NCI-H446 (cell line): ENCODE measurements at regions not wholly inside any gene's neighbourhood (a gene's known extent, or its start where the extent isn't known, plus 50 kb on each side); places are given as distances from the start of the nearest gene placed in this dataset.
"Not testable (repeated sequence)": the region's sequence is repeated elsewhere in the genome, so short reads cannot be mapped to it uniquely, and the experiment has no call there.

Experiments used
- DNase-seq, 2 experiments: peaks; one replicate each; lab custom pipeline; 2025; lab: John Stamatoyannopoulos, UW

DNA sequence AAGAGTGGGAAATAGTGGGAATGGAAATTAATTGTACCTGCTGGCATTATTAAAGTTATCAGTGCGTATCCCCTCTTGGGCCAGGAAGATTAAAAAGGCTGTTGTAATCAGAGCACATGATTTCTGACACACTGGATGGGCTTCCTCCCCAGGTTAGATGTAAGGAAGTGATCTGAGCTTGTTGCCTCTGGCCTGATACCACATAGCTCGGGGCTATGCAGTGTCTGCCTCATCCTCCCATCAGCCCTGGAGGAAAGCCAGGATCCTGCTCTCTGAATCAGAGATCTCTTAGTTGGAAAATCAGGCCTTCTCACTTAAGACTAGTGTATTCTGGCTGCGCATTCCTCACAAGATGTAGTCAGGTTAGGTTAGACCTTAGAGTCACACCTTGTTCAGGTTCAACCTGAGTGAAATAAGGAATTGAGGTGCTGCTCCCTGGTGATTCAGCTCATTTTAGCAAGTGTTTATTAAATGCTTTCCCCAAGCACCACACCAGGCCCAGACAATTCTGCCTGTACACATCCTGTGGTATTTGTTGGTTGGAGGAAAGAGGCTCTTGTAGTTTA, 108.2 kb upstream of the IKBKE start:
- DNase-seq, result not testable (repeated sequence)

DNA sequence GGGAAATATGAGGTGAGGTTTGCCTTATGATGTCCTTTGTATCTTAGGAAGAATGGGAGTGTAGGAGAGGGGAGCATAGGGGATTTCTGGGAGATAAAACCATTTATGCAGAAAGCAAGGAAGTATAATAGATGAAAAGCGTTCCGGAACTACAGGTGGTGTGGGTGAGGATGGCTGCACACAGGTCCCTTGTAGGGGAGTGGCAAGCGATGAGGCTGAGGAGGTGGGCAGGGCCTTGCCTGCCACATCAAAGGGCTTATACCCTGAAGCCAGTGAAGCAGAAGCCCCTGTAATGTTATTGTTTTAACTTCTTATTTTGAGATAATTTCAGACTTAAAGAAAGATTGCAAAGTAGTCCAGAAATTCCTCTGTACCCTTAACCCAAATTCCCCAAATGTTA, 107.3 kb upstream of the IKBKE start:
- DNase-seq, result not testable (repeated sequence)

DNA sequence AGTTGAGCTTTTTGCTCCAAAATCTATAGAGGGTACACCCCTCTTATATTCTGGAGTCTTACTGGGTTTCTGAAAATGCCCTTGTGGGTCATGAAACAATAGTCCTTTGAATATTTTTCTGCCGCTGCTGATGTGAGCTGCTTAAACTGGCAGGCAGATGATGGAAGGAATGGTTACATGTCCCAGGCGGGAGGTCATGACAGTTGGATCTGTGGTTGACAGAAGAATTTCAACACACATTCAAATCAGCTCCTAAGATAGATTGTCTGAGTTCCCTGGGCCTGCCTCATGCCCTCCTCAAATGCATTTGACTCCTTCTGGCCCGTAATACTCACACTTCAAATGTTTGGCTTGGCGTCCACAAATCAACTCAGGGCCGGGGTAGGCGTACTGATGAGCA, 105.0 kb upstream of the IKBKE start:
- DNase-seq, result not testable (repeated sequence)

DNA sequence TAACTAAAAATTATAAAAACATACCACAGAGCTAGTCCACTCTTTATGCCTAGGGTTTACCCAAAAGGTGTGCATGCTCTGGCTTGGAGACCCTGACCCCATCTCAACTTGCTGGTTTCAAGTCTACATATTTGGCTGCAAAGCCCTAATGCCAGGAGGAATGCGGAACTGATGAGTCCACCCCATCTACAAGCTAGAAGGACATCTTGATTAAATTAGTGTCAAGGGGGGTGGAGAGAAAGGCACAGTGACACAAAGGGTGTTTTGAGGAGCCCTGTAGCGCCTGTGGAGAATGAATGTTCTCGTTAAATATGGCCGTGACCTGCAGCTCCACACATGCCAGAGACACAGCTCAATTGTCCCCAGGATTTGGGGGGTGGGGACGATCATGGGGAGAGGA, 104.1 kb upstream of the IKBKE start:
- not testable (repeated sequence) for DNase-seq

DNA sequence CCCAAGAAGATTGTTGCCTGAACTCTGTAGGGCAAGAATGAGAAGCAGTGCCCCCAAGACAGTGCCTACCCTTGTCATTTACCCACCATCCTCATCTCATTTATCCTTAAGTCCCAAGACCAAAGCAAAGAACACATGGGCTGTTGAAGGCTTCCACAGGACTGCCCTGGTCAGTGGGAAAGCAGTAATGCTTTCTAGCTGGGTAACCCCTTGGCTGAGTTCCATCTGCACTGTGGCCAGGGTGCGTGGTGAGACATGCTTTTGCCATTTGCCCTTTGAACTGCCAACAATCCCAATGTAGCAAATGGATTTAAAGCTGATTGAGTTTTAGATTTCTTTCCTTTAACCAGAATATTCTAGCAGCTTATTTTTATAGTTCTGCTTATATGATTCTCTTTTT, 103.5 kb upstream of the IKBKE start:
- not testable (repeated sequence) for DNase-seq

DNA sequence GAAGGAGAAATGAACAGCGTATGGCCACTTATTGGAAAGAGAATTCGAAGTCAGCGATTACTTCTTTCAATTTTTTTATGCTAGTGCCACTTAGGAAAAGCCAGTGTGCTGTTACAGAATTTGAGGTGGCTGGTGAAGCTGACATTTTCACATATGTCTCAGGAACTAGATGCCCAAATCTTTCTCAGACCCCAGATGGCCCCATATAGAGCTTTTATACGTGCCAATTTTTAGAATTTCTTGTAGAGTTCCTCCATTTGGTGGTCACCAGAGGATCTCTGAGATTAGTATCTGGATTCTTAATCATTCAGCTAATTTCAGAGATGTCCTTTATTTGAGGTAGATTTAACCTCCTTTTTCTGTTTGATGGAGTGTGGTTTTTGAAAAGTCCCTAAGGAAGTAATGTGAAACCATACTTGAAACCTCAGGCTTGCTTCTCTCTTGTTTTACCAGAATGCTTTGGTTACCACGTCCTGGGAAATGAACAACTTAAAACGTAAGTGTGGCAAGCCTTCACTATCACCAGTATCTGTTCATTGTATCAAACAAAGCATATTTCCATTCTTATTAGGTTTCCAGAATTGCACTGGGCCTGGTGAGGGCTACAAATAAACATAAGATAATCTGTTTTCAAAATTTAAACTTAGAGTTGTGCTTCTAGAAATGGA, 102.2 kb upstream of the IKBKE start:
- DNase-seq, result not testable (repeated sequence)

DNA sequence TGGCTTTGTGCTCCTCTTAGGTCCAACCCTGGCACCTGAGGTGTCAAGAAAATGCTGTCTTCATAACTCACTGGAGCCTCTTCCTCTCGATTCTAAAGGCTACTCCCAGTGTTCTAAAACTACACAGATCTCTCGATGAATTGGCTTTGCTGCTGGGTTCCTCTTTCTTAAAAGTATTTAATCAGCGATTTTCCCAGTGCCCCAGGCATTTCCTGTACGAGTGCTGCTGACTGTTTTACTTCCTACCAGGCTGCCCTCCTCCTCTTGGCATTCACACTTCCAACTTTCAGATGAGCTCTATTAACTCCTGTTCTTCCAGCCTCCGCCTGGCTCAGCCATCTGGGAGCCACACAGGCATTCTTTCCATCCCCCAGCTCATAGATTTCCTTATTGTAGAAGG, 95.6 kb upstream of the IKBKE start:
- DNase-seq, result not testable (repeated sequence)

DNA sequence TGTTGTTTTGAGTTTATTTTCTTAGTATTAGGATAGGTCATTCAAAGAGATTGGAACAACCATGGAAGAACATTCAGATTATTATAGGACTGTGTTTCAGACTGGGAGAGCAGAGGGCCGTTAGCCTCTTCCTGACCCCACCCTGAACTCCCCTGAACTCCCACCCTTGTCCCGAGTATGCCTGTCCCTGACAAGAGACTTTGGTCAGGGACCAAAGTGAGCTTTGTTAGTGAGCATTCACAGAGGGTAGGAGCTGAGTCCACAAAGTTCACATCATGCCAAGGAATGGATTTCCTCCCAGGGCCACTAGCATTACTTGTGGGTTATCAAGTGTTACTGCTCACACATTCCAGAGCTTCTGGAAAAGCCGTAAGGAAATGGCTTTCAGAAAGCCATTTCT, 94.7 kb upstream of the IKBKE start:
- not testable (repeated sequence) for DNase-seq

DNA sequence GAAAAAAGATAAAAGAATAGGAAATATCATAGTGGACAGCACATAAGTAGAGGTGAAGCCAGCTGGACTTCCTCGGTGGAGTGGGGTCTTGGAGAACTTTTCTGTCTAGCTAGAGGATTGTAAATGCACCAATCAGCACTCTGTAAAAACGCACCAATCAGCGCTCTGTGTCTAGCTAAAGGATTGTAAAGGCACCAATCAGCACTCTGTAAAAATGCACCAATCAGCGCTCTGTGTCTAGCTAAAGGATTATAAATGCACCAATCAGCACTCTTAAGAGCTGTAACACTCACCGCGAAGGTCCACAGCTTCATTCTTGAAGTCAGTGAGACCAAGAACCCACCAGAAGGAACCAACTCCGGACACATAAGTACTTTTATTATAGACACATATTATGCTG, 91.8 kb upstream of the IKBKE start:
- DNase-seq, result not testable (repeated sequence)

DNA sequence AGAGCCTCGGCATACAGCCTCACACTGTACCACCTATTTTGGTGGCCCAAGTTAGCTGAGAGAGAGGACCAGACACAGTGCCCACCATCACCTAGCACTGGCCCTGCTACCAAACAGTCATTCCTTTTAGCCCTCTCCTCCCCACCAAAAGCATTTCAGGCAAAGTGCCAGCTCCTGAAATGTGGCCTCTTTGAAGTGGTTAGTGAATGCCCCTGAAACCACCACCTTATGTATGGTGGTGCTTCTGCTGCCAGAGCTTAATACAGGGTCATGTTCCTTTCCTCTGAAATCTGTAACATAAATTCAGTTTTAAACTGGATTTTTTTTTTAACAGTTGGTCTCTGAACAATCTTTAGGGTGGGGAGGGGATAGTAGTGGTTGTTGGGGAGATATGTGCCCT, 91.0 kb upstream of the IKBKE start:
- not testable (repeated sequence) for DNase-seq

DNA sequence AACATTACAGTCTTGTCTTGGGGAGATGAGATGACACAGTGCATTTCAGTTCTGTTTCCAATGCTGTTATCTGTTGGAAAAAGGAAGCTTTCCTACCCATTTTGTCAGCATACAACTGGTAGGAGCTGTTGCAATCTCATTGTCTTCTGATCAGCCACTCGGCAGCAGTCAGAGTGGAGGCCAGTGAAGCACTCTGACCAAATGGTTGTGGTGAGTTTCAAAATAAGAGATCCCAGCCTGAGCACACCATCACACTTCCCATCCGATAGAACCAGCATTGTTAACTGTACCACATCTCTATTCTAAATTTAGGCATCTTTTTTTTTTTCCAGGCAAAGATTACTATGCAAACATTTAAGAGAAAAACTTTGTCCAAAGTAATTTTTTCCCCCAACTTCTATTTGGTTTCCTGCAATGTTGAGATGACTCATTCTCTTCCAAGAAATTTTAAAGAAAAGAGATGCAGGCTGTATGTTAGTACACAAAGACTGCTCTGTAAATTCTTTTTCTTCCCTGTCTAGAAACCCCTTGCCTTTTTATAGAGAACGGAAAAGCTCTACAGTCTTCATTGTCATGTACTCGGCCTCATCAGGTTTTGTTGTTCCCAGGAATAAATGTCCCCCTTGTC, 90.0 kb upstream of the IKBKE start:
- not testable (repeated sequence) for DNase-seq

DNA sequence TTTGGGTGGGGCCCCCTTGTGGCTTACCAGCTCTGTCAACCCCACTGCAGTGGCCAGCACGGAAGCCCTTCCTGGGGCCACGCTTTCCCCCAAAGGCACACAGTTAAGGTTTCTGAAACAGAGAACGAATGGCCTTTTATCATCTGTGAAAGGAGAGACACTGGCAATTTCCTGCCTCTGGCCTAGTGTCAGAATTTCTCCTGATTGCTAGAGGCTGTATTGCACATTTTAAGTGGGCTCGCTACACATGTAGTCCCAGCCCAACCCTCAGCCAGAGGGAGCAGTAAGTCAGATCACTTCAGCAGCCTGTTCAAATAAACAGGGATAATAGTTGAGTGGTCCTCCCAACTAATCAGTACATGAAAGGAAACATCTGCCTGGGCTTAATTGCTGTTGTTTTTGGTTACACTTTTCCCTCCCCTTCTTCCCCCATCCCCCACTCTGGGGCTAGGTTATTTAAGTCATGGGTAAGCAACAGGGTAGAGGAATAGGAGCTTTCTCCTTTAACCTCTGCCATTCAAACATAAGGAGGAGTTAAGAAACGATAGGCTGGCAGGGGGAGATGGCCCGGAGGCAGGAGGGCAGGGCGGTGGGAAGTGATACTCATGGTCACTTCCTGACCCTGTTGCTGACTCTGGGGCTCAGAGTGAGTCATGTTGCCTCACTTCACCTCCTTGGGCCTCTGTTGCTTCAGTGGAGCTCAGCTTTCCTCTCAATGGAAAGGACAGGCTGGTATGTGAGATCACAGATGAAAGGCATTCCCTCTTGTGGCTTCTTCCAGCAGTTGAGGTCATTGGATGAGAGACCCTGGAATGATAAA, 89.3 kb upstream of the IKBKE start:
- not testable (repeated sequence) for DNase-seq

DNA sequence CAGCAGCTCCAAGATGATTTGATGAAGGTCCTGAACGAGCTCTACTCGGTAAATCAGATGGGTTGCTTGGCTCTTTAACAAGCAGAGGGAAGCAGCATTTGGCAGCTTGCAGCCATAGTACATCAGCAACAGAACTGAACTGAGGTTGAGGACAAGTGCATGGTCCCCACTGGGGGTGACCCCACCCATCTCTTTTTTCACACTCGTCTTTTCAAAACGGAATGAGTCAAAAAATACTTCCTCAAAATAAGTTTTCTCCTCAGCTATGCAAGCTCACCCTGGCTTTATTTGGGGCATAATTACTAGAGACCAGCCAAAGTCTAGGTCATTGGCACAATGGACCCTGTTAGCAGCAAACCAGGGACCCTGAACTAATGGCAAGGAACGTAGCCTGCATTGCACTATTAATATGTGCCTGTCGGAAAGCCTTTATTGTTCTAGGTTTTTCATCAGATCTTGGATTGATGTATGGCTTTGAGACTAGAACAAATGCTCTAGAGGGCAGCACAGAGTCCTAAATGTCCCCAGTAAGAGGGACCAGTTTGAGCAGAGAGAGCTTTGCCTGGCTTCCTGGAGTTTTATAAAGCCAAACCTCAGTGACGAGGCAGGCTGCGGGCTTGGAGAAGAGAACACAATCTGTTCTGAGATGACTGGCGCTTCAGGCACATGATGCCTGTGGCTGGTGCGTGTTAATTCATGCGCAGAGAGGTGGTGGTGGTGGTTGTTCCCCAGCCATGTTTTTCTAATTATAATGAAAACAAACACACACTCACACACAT, 86.1 kb upstream of the IKBKE start:
- peak in 1 of 2 experiments; percentile 39 for DNase-seq

DNA sequence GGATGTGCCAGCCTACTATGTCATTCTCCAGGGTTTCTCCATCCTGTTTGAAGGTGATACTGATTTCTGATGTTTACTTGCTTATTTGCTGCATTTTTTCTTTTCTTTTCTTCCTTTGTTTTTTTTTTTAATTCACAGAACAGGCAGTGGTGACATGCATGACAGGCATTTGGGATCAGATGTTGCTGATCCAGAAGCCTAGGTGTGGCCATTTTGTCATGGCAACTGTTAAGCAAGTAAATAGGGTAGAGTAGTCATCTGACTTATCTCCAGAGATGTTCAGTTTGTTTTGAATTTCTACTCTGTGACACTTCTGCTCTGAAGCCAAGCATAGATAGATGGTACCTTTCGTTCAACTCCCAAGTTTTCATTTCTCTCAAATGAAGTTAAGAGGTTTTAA, 85.4 kb upstream of the IKBKE start:
- DNase-seq, result not testable (repeated sequence)

DNA sequence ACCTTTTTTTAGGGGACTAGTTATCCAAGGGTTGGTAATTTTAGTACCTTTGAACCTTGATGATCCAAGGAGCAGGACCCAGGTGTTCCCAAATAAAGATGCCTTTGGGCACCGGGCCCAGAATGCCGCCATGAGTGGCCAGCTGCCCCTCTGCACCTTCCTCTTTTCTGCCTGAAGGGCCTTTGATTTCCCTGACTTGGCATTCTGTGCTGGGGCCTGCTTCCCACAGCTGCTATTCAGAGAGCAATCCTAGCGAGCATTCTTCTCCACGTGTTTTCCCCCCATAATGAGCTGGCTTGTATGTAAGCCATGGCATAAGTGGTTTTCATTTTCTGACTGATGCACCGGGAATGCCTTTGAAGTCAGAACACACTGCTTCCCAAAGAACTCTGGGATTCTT, 82.6 kb upstream of the IKBKE start:
- DNase-seq, result not testable (repeated sequence)

DNA sequence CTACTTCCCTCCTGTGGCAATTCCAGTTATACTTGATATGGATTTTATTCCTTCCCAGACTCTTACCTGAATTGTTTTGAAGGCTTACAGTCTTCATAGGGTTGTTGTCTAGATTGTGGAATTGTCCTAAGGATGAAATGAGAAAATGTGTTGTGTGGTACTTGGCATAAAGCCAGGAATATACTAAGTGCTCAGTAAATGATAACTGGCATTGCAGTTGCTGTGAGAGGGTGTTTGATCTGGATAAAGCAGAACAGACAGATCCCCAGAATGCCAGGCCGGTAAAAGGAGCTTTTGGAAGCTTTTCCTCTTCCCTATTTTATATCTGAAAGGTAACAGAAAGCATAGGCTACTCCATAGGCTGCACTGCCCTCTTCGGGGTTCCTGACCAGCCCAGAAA, 78.4 kb upstream of the IKBKE start:
- not testable (repeated sequence) for DNase-seq

DNA sequence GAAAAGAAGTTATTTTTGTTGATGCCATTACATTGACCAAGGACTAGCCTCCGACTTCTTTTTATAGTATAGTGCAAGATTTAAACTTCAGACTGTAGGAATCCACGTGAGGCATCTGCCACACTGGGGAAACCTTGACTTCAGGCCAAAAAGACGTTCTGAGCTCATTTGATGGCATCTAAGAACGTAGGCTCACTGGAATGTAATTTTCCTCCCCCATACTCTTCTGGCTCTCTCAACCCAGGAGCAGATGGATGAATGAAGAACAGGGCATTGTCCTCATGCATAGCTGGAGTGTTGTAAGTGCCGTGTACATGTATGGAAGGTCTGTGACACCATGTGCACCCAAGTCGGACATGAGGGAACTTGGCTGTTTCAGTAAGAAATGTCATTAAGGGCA, 72.8 kb upstream of the IKBKE start:
- not testable (repeated sequence) for DNase-seq

DNA sequence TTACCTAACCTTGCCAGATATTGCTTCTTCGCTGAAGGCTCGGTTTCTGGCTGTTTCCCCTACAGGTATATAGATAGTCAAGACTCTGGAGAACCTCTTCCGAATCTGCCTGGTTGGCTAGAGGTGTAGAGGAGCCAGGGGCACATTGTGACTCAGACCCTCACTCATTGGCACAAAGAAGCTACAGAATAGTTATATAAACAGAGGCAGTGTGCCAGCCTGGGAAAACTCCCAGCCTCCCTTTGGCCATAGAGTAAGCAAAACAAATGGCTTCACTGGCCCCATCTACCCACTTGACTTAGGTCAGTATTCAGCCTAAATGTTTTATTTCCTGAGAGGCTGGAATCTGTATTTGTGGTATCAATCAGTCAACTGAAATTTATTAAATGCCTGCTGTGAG, 72.0 kb upstream of the IKBKE start:
- not testable (repeated sequence) for DNase-seq

DNA sequence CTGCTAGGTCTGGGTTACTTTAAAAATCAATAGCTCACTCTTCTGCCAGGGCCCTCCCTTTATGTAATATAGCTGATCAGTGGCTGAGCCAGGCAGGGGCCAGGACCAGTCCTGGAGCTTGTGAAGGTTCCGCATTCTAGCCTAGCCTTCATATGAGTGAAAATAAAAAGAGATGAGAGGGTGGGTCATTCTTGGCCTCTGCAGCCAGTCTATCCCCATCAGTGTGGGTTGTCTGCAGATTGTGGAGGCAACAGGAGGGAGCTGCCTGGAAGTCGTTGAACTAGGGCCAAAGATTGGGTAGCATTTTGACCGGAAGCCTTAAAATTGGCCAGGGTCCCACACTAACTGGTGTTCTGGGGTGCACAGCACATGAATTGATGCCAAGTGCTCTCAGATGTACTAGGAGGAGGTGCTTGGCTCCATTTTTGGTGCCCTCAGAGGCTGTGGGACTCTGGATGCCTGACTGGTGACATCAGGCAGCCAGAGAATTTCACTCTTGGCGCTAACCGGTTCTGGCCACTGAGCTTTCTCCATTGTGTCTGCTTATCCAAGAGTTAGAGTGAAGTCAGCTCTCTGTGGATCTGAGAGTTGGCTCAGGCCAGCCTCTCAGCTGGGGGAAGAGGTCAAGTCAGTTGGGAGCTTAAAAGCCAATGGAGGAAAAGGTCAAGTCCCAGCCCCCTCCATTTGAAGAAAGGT, 66.5 kb upstream of the IKBKE start:
- DNase-seq, result not testable (repeated sequence)

DNA sequence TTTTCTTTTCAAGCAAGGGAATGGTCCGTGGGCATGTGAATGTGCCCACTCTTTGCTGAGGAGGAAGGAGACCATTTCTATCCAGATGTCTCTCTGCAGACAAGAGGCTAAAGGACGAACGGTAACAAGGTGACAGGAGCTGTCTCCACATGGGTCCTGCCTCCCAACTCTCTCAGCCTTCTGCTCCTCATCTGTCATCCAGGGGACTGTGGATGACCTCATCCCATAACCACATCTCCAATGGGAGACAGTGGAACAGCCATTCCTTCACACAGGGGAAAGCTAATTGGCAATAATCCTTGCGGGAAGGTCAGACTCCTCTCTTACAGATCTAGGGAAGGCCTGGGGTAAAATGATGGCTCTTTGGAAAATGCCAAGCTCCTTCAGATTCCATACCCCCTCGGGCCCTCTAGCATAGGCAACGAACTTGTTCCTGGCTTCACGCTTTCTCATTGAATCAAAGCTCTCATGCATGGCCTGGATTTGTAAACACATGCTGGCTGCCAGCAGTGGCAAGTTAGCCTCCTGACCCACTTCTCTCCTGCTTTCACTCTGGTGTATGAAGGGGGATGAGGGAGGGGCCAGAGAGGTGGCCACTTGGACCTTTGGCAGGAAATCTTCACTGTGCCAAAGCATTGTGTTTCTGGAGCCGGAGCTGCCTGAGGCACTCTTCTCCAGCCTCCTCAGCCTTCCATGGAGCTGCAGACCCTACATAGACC, 65.8 kb upstream of the IKBKE start:
- not testable (repeated sequence) for DNase-seq
